Activated gamma-delta T cell treated with anti-CD3 and anti-CD28 coated beads, Interleukin-2, amount 50 U/mL, for 16 hours (primary cell): ENCODE measurements at regions not wholly inside any gene's neighbourhood (a gene's known extent, or its start where the extent isn't known, plus 50 kb on each side); places are given as distances from the start of the nearest gene placed in this dataset.
"Not testable (repeated sequence)": the region's sequence is repeated elsewhere in the genome, so short reads cannot be mapped to it uniquely, and the experiment has no call there.

Experiments
- DNase-seq: peaks from one replicate; pipeline ENCODE4 v3.0.0-alpha.2; 2020; ENCODE audit warnings: low read depth

DNA sequence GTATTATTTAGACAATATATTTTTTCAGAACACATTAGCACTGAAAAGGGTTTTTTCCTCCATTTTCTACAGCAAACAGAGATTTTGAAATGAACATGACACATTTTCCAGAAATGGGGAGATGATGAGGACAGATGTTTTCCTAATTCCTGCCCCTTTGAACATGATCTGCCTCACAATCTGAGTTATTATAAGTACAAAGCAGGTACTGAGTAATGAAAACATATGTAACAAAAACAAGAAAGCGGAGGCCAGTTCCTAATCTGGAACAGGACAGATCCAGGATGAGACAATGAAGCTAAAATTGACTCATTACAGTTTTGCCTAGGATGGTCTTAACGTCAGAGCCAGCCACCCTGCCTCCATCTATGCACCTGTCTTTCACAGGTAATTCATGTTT lies 642.8 kb upstream of the NR2F2 start:
- DNase-seq = no peak

DNA sequence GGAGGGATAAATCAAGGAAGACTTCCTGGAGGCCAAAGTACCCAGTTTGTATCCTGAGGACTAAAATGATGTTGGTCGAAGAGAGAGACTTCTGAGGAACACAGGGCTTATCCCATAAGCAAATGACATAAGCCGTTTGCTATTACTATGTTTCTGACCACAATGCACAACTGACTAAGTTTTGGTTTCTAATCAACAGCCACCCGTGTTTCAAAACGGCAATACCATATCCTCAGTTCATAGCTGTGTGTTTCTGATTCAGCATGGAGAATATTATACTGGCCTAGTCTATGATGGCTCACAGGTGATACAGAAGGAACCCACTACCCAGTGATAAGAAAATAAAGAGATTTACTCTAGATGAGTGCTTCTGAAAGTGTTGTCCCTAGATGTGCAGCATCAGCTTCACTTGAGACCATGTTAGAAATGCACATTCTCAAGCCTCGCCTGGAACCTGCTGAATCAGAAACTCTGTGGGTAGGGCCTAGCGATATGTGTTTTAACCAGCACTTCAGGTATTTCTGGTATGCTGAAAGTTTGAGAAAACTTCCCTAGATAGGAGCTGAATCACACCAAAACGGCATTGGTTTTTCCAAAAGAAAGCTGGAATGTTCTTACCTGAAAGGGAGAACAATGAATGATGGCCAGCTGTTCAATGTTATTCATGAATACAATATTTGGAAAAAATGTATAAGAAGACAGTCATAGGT lies 639.7 kb upstream of the NR2F2 start:
- DNase-seq = no peak

DNA sequence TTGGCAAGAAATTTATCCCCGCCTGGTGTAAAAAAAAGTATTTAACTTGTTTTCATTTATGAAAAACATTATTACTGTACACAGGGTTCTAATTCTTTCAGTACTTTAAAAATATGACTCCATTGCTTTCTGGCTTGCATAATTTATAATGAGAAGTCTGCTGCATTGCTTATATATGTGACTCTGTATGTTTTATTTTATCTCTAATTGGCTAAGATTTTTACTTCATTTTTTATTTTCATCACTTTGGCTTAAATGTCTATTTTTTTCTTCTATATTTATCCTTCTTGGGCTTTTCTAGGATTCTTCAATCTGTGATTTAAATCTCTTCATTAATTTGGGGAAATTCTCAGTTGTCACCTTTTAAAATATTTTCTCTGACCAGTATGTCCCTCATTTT lies 636.6 kb upstream of the NR2F2 start:
- DNase-seq = no peak

DNA sequence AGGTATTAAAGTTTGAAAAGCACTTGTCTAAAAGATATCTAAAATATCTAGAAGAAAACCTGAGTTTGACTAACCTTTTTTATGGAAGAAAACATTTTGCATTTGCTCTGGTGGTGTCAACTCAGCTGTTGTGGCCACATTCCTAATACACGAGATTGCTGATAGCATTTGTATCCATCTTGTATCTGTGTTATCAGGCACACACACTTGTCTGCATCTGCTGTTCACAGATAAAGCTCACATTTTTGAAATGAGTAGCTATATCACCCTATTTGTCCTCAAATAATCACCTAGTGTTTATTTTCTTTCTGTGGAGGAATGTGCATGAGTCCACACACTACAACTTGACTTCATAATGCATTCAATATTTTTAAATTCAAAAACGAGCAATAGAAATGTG lies 632.3 kb upstream of the NR2F2 start:
- DNase-seq = no peak

DNA sequence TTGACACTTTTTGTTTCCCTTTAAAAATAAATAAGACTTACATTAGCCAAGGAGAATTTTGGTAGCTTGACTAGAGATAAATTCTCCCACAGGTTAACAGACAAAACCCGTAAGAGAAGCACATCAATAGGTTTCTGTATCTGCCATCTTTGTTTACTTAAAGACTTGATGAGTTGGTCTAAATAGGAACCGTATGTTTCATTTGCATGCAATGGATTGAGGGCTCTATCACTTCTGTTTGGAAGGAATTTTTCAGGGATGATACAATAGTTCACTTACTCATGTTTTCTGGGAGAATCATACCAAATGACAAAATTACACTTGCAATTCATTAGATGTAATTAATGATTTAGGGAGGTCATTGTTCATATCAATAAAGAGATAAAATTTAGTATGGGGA lies 631.5 kb upstream of the NR2F2 start:
- no peak for DNase-seq

DNA sequence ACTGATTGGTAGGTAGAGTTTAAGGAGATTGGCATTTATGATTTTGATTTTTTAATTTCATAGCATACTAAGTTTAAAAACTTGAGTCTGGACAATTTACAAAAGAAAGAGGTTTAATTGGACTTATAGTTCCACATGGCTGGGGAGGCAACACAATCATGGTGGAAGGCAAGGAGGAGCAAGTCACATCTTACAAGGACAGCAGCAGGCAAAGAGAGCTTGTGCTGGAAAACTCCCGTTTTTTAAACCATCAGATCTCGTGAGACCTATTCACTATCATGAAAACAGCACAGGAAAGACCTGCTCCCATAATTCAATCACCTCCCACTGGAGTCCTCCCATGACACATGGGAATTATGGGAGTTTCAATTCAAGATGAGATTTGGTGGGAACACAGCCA lies 630.9 kb upstream of the NR2F2 start:
- DNase-seq = no peak

DNA sequence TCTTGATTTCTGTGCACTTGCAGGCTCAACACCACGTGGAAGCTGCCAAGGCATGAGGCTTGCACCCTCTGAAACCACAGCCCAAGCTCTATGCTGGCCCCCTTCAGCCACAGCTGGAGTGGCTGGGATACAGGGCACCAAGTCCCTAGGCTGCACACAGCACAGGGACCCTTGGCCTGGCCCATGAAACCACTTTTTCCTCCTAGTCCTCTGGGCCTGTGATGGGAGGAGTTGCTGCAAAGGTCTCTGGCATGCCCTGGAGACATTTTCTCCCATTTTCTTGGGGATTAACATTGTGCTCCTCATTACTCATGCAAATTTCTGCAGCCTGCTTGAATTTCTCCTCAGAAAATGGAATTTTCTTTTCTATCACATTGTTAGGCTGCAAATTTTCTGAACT lies 629.8 kb upstream of the NR2F2 start:
- DNase-seq = not testable (repeated sequence)

DNA sequence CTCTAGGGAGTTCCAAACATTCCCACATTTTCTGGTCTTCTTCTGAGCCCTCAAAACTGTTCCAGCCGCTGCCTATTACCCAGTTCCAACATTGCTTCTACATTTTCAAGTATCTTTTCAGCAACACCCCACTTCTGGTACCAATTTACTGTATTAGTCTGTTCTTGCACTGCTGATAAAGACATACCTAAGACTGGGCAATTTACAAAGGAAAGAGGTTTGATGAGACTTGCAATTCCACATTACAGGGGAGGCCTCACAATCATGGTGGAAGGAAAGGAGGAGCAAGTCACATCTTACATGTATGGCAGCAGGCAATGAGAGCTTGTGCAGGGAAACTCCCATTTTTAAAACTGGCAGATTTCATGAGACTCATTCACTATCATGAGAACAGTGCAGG lies 629.1 kb upstream of the NR2F2 start:
- DNase-seq = no peak

DNA sequence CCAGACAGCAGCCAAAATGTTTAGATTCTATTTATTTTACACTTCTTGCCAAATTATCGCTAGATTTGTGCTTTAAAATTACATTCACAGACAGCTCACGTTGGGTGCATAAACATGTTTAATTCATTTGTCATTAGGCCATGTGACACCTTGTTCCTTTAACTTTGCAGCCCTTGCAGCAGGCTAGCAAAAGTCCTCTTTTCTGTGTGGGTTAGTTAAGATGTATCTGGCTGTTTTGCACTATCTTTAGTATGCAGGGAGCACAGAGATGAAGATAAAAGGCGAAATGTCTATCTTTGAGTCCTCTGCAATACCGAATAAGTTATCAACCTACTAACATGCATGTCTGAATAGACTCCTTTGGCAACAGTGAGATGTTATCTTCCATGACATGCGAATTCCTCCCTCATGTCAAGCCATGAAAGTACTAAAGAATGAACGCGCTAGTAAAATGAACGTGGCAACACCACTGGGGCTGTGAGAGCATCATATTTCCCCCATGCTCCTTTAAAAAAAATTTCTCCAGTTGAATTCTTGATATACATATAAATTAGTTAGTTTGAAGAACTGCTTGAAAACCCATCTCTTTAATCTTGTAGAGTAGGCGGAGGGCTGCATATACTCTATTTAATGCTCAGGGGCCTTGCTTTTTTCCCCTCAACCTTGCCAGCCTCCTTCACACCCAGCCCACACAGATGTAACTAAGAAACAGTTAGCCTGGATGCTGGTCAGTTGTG lies 620.4 kb upstream of the NR2F2 start:
- no peak for DNase-seq

DNA sequence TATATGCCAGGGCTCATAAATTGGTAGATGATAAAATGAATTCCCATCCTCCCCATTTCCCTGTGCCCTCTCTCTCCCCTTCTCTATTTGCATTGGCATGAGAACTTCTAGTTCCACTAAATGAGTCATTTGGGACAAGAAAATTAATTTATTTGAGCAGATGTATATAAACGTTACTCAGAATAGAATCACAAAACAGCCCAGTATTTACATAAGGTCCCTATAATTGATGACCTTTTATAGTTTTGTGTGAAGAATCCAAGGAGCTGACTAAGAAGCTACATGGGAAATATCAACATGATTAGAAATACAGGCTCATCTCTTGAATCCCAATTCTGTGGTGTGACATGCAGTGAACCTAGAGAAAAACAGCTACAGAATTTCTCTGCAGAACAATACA lies 617.7 kb upstream of the NR2F2 start:
- no peak for DNase-seq

DNA sequence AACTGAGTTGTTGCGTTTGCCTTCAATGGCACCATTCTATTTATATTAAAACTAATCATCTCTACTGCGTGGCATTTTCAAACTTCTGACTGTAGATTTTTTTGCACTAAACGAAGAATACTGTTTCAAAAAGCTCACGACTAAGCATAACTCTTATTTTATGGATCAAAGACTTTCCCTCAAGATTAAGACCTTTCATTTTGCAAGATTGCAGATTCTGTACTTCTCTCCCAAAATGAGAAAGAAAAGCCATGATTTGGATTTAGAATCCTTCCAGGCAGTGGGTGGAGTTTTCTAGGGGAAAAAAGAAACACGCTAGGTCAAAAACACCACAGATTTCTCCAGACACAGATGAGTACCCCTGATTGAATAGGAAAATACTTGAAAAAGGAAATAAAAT lies 617.2 kb upstream of the NR2F2 start:
- DNase-seq = no peak

DNA sequence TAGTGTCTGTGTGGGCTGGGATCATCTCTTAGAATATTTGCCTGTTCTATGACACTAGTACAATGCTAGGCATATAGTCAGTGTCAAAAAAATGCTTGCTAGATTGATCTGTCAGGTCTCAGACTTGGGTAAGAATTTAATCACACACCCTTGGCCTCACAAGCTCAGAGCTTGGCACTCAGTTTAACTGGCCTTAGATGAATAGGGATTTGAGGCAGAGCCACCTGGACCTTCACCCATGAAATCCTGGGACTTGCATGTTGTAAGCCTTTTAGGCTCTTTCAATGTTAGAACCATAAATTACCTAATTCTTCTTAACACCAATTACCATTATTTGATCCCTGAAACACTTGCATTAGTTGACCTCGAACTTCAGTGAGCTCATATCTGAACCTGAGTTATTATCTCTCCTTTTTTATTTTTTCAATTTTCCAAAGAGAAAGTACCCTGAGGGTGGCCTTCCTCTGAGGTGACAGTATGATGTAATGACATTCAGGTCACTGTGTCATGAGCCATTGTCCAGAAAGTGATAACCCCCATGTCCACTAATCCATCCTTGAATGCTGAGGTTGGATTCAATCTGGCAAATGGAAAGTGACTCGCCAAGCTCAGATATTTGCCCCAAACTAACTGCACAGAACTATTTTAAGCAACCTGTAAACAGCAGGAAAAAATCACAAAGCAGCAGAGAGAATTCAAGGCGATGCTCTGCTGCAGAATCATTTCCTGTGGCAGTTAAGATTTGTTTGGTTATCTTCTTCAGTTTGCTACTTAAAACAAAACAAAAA lies 615.2 kb upstream of the NR2F2 start:
- no peak for DNase-seq

DNA sequence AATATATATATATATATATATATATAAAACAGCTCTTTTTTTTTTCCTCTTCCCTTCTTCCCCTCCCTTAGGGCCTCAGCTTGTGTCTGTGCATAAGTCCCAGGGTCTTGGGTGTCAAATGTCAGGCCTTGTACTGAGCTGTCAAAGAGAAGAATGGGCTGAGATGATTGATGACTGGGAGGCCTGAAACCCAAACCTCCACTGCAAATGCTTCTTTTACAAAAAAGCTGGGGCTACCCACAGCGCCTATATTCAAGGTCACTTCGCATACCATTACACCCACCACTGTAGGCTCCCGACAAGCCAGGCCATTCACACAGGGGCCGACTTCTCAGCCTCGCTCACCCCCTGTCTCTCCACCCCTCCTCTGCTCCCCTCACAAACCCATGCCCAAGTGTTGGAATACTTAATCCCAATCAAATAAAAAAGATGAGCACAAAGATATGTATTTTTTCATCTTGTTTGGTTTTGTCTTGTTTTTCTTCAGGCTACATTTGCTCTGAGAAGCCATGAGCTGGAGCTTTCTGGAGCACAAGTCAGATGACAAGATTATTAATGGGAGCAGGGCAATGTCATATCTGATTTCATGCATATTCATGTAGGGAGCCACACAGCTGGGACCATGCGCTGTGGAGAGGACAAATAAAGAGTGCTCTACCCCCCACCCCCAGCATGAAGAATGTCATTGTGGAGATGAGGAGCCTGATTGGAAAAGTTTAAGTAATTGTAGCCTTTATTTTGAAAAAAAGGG lies 614.4 kb upstream of the NR2F2 start:
- DNase-seq = no peak

DNA sequence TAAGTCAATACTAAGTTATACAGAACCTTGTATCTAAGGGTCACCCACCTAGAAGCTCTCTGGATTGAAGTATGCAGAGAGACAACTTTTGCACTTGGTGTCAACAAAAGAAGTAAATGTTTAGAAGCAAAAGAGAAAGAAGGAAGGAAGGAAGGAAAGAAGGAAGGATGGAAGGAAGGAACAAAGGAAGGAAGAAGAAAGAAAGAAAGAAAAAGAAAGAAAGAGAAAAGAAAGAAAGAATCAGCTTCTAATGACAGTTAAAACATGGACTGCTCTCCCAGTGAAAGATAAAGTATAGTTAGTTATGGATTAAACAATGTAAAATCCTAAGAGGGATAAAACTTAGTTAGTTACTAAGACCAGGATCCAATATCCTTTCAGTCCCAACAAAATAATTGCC lies 613.8 kb upstream of the NR2F2 start:
- no peak for DNase-seq

DNA sequence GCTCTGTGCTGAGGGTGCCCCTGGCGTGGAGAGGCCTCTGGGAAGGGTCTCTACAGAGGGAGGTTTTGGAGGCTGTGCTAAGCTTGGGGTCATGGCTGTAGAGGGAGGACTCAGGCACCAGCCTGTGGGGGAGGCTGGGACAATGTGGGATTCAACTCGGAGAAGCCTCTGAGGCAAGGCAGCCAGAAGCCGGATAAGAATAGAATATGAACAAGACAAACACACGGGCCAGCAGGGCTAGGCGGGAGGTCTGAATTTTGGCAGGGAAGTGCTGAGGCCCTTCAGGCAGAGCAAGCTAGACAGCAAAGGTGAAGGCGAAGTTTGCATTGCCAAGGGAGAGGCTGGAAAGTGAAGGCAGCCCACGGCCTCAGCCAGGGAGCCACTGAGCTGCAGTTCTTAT lies 612.1 kb upstream of the NR2F2 start:
- DNase-seq = no peak

DNA sequence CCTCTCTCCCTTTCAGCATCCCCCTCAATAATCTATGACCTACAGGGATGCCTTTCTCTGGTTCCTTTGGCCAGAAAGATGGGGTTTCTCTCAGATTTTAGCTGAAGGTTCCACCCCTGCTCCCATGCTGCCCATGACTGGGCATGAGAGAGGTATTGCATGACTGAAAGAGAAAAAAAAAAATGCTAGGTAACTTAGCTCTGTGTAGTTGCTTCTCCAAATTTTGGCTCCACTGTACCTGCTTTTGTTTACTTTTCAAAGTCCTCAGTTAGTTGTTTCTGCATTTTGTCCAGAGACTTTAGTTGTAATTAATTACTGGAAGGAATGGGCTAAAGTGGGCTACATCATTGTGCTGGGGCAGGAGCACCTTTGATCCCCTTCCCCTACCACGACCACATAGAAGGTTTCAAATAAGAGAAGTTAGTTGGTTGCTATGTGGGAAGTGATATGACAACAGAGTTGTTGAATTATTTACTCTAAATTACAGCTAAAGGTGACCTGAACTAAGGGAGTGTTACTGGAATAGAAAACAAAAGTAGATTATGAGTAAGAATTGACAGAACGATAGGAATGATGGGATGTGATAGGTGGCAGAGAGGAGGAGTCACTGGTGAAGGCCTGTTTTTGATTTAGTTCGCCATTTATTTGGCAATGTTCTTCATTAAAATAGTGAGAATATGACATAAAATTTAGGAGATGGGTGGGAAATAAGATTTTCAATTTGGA lies 605.4 kb upstream of the NR2F2 start:
- no peak for DNase-seq

DNA sequence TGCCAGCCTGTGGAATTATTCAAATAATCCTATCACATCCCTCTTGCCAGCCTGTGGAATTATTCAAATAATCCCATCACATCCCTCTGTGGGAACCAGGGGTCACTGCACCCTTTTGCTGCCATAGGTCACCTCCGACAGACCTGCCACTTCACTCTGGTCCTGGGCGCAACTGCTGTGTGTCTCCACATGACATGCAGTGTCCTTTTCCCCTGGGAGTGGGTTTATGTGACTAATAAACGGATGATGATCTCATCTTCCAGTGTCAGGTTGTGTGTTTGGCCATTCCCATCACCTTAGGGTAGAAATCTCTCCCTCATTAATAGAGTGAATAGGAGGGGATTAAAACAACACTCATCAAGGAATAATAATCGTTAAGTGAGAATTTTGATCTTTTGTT lies 603.6 kb upstream of the NR2F2 start:
- DNase-seq = no peak

DNA sequence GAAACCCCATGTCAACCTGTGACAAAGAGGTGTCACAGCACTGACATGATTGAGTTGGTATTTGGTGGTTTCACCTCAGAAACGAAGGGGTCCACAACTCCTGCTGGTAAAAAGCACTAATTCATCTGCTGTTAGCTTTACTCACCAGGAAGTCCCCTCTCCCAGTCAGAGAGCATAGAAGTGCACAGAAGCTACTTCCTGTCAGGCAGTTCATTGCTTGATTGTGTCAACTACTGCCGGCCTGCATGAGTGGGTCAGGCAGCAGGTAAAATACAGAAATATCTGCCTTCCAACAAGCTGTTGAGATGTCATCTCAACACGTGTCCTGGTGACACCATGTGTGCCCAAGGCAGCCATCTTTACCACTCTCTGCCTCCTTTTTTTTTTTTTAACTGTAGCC lies 596.6 kb upstream of the NR2F2 start:
- peak; percentile 0 for DNase-seq

DNA sequence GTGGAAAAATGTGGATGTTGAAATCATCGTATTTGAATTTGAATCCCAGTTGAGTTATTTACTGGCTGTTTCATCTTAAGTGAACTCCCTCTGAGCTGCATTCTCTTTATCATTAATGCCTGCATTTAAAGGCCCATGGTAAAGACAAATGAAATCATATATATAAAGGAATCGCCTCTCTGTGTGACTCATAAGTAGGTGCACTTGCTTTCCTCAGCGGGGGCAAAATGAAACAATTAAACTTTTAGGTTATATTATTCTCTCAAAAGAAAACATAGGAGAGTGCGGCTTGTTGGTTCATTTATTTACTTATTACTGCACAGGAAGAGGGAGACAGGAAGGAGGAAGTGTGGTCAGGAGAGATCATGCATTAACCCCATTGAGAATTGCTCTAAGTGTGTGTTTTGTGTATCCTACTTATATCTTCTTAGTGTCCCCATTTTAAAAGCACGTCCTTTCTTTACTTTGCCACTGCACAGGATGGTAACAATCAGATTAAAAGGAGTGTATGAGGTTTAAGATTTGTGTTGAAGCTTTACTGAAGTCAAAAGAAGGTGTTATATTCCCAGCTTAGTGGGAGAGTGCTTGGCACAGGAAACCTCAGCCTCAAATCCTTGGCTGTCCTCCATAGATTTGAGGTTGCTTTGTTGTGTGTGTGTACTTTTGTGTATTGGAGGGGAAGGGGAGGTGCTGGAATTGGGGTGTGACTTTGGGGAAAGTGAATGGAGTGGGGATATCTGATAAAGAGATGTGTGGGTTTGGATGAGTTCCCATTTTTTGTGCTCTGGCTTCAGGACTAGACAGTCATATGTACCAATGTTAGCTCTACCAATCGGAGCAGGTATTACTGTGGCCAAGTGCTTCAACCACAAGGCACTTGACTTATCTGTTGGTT lies 595.8 kb upstream of the NR2F2 start:
- no peak for DNase-seq

DNA sequence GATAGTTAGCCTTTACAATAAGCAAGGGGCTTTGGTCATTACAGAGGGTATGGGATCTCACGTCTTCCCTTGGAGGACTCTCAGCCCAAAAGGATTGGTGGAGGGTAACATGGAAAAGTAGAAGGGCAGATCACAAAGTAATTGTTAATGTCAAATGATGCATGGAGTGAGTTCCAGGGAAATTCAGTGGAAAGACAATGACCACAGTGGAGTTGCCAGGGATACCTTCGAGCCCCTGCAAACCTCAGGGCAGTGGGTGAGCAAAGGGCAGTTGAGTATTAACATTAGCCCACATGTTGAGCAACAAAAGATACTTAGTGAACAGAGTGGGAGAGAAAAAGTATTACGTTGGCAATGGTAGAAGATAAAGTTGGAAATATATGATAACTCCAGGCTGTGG lies 593.4 kb upstream of the NR2F2 start:
- no peak for DNase-seq

DNA sequence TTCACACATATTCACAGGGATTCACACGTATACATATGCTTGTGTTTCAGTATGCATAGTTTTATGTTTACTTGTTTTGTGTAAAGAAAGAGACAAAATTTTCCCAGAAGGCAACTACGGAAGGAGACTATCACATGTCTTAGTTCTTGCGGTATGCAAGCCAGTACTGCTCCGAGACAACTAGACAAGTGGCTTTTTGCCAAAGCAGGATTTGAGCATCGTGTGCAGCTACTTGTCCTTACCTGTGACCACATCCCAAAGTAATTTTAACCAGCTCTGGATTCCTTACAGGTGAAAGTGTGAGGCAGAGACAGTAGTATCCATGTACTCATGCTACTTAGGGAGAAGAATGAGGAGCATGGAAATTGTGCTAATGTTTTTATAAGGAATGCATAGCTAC lies 591.4 kb upstream of the NR2F2 start:
- DNase-seq = no peak
